ENCODE measurements at regions not wholly inside any gene's neighbourhood (a gene's known extent, or its start where the extent isn't known, plus 50 kb on each side); places are given as distances from the start of the nearest gene placed in this dataset.
A peak's percentile ranks its signal among the peaks of the same experiment; 100 is the strongest.

DNA sequence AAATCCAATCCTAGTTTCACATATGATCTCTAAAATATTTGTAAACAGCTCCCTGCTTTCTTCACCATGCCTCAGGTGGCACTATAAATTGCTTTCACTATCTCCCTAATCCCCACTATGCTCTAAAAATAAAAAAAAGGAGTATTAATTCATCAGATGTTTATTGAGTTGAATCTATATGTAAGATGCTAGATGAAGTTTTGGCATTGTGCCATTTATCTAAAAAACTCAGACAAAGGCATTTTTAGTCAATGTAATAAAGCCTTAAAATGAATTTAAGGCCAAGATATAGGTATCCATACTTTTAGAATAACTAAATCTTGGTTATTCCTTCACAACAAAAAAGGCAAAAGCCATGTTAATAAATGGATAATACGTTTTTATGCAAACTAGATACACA is 373.9 kb downstream of the ETS1 start:
- no peak for DNase-seq
- Histone ChIP-seq H3K4me3 (ENCODE audit: low read length) (no peak overlapping the region), H3K9ac (ENCODE audit: extremely low read depth, low read length, poor library complexity, severe bottlenecking) (no peak overlapping the region), H3K36me3 (ENCODE audit: control insufficient read depth, insufficient read depth, low read length) (no peaks in the 10 kb centered on the region), H3K27me3 (ENCODE audit: control insufficient read depth, insufficient read depth, low read length, poor library complexity, severe bottlenecking) (no peaks in the 10 kb centered on the region), H3K9me3 (ENCODE audit: control insufficient read depth, low read length) (peaks cover 9% of the 10 kb centered on the region), H3K27ac (ENCODE audit: low read depth, low read length) (no peak overlapping the region), H3K4me1 (ENCODE audit: control insufficient read depth, insufficient read depth, low read length) (no peaks in the 10 kb centered on the region)
- Mint-ChIP-seq H3K27ac (no peak overlapping the region), H3K27me3 (ENCODE audit: insufficient read depth) (no peaks in the 10 kb centered on the region), H3K4me3 (no peak overlapping the region), H3K9me3 (peaks cover 27% of the 10 kb centered on the region), H3K4me1 (no peaks in the 10 kb centered on the region), H3K36me3 (ENCODE audit: low read depth) (no peaks in the 10 kb centered on the region)
- WGBS, 2 experiments (ENCODE audit: insufficient coverage in 1 of 2, insufficient read length in 1 of 2) = no CpG with 5 or more reads among the region's 1 CpG
- TF ChIP-seq, protein P1, sequence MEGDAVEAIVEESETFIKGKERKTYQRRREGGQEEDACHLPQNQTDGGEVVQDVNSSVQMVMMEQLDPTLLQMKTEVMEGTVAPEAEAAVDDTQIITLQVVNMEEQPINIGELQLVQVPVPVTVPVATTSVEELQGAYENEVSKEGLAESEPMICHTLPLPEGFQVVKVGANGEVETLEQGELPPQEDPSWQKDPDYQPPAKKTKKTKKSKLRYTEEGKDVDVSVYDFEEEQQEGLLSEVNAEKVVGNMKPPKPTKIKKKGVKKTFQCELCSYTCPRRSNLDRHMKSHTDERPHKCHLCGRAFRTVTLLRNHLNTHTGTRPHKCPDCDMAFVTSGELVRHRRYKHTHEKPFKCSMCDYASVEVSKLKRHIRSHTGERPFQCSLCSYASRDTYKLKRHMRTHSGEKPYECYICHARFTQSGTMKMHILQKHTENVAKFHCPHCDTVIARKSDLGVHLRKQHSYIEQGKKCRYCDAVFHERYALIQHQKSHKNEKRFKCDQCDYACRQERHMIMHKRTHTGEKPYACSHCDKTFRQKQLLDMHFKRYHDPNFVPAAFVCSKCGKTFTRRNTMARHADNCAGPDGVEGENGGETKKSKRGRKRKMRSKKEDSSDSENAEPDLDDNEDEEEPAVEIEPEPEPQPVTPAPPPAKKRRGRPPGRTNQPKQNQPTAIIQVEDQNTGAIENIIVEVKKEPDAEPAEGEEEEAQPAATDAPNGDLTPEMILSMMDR (conservative IDR thresholded peaks at IDR 0.05) = no peak

DNA sequence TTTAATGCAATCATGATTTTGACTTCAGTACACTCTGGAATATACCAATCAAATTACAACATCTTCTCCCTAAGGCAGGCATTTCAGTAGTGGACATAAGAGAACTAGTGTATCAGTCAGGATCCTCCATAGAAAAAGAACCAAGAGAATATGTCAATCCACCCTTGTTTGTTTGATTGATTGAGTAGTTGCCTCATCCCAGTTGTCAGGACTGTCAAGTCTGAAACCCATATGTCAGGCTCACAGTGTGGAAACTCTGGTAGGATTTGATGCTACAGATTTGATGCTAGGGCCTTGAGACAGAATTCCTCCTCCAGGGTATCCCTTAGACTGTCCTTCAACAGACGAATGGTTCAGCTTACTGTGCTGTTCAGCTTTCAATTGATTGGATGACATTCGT is 375.0 kb downstream of the ETS1 start:
- H3K9me3 ChIP-seq (ENCODE audit: control insufficient read depth, low read length) = peaks cover 9% of the 10 kb centered on the region
- Mint-ChIP-seq H3K36me3 (ENCODE audit: low read depth) (no peaks in the 10 kb centered on the region), H3K27me3 (ENCODE audit: insufficient read depth) (no peaks in the 10 kb centered on the region), H3K4me3 (no peak overlapping the region), H3K4me1 (no peaks in the 10 kb centered on the region), H3K9me3 (peaks cover 27% of the 10 kb centered on the region), H3K27ac (no peak overlapping the region)
- no peaks in the 10 kb centered on the region for H3K36me3 ChIP-seq (ENCODE audit: control insufficient read depth, insufficient read depth, low read length)
- no peaks in the 10 kb centered on the region for H3K4me1 ChIP-seq (ENCODE audit: control insufficient read depth, insufficient read depth, low read length)
- TF ChIP-seq, protein P1 (conservative IDR thresholded peaks at IDR 0.05) = no peak
- 79 to 85% methylated on average over 2 of the region's 2 CpGs for WGBS, 2 experiments (ENCODE audit: insufficient coverage in 1 of 2, insufficient read length in 1 of 2)
- H3K9ac ChIP-seq (ENCODE audit: extremely low read depth, low read length, poor library complexity, severe bottlenecking) = no peak overlapping the region
- H3K27me3 ChIP-seq (ENCODE audit: control insufficient read depth, insufficient read depth, low read length, poor library complexity, severe bottlenecking) = no peaks in the 10 kb centered on the region
- no peak for DNase-seq
- no peak overlapping the region for H3K27ac ChIP-seq (ENCODE audit: low read depth, low read length)
- H3K4me3 ChIP-seq (ENCODE audit: low read length) = no peak overlapping the region

DNA sequence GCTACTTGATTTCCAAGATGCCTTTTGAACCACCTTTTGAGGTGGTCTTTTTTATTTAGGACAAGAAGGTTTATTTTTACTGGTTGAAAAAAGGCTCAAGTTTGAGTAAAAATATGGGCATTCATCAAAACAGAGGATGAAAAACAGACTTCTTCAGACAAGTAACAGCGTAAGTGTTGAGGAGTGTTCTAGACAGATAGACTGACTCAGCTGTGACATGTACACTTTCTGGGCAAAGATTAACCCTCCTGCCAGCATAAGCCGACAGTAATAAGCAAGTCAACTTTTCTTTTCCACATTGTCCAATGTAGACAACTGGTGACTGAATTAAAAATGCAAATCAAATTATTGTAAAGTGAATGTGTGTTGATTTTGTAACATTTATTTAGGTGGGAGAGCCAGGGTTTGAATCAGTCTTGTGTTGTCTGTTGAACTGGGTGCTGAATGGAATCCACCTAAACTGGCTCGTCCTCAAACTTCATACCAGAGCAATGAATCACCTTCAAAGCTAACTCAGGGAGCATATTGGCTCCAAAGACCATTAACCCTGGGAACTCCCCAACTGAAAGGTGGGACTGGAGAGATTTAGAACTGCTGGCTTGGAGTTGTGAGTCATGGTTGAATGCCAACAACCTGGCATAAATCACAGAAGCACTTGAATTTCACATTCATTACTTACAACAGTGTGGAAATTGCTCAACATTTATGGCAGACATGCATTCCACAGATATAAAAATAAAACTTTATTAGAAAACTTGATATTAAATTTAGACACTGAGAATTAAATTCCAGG is 377.0 kb downstream of the ETS1 start:
- no peak overlapping the region for H3K4me3 Mint-ChIP-seq
- WGBS, 2 experiments (ENCODE audit: insufficient coverage in 1 of 2, insufficient read length in 1 of 2) = 77 to 100% methylated on average over 1 to 3 of the region's 3 CpGs
- no peak overlapping the region for H3K27ac Mint-ChIP-seq
- no peaks in the 10 kb centered on the region for H3K27me3 Mint-ChIP-seq (ENCODE audit: insufficient read depth)
- Histone ChIP-seq H3K27me3 (ENCODE audit: control insufficient read depth, insufficient read depth, low read length, poor library complexity, severe bottlenecking) (no peaks in the 10 kb centered on the region), H3K4me1 (ENCODE audit: control insufficient read depth, insufficient read depth, low read length) (no peaks in the 10 kb centered on the region), H3K4me3 (ENCODE audit: low read length) (no peak overlapping the region), H3K9ac (ENCODE audit: extremely low read depth, low read length, poor library complexity, severe bottlenecking) (no peak overlapping the region), H3K9me3 (ENCODE audit: control insufficient read depth, low read length) (no peaks in the 10 kb centered on the region), H3K36me3 (ENCODE audit: control insufficient read depth, insufficient read depth, low read length) (no peaks in the 10 kb centered on the region), H3K27ac (ENCODE audit: low read depth, low read length) (no peak overlapping the region)
- TF ChIP-seq, protein P1 (conservative IDR thresholded peaks at IDR 0.05) = no peak
- H3K4me1 Mint-ChIP-seq = no peaks in the 10 kb centered on the region
- H3K9me3 Mint-ChIP-seq = peaks cover 15% of the 10 kb centered on the region
- no peaks in the 10 kb centered on the region for H3K36me3 Mint-ChIP-seq (ENCODE audit: low read depth)
- peak; percentile 68 for DNase-seq
